ENCODE measurements at regions not wholly inside any gene's neighbourhood (a gene's known extent, or its start where the extent isn't known, plus 50 kb on each side); places are given as distances from the start of the nearest gene placed in this dataset.

DNA sequence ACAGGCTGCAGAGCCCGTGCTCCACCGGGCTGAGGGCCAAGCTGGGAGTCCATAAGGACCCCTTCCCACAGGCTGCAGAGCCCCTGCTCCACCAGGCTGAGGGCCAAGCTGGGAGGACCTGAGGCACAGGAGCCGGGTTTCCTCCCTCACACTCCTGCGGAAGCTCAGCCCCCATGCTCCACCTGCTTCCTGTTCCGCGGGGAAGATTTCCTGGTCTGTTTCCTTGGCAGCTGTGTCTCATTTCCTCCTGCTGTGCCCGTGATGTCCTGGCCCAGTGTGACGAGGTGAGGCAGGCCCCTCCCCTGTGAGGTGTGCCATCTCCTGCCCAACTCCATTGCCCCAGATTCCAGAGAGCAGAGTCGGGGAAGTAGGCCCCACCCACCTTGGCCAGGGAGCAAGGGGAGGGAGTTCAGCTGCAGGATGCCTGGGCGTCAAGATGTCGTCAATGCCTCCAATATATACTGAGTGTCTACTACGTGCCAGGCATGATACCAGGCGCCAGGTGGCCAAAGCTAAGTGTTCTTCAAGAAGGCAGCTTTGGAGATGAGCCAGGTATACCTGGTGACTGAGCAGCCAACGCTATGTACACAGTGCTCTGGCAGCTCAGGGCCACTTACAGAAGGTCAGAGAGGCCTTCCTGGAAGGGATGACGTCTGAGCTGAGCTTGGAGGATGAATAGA lies 58.8 kb downstream of the NAV1 start:
- no peak for TF ChIP-seq EZH2phosphoT487 (IDR thresholded peaks at IDR 0.05; ENCODE audit: insufficient read depth, low read depth)
- no peak for TF ChIP-seq EZH2 (IDR thresholded peaks at IDR 0.05; ENCODE audit: insufficient read depth, poor library complexity, severe bottlenecking)
- Histone ChIP-seq H3K4me3 (no peak overlapping the region), H4K20me1 (ENCODE audit: insufficient read depth) (no peaks in the 10 kb centered on the region), H3K27me3 (replicated peaks; ENCODE audit: insufficient read depth) (no peaks in the 10 kb centered on the region), H3K9me2 (ENCODE audit: insufficient read depth) (no peaks in the 10 kb centered on the region), H3K36me3 (ENCODE audit: low read depth) (0 out of 2 replicates have a peak, but pooled peaks cover 5% of the 10 kb centered on the region), H3K27ac (no peak overlapping the region), H3K79me2 (ENCODE audit: insufficient read depth) (peaks cover 82% of the 10 kb centered on the region), H3K9me3 (ENCODE audit: low read depth) (no peaks in the 10 kb centered on the region), H3K9ac (no peak overlapping the region), H3K4me1 (ENCODE audit: insufficient read depth) (peaks cover 40% of the 10 kb centered on the region), H2AFZ (no peak overlapping the region), H3F3A (ENCODE audit: insufficient read depth) (peaks cover 43% of the 10 kb centered on the region), H3K4me2 (ENCODE audit: unreplicated experiment) (no peak overlapping the region)
- 85 to 88% methylated on average over 15 of the region's 15 CpGs for WGBS, 2 experiments (ENCODE audit: low coverage in 1 of 2, low lambda C conversion rate in 2 of 2, missing lambda C conversion rate in 2 of 2)
- in situ Hi-C loops (cut with MboI), result no loop called here
- DNase-seq, result no peak

DNA sequence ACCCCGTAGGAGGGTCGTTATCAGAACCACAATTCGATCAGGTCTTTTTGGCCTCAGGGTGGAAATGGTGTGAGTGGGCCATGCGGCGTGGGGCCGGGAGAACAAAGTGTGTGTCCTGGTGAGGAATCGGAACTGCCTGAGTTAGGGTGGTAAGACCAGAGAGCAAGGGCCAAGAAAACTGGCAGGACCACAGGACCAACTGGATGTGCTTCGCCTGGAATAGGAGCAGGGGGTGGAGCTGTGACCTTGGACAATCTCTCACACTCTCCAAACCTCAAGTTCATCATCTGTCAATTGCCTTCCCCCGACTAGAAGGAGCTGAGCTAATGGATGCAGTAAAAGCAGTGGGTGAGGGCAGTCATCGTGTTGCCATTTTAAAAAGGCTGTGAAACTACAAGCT lies 59.5 kb downstream of the NAV1 start:
- DNase-seq, result no peak
- H3K27ac ChIP-seq, result no peak overlapping the region
- 99 to 100% methylated on average over 10 of the region's 10 CpGs for WGBS, 2 experiments (ENCODE audit: low coverage in 1 of 2, low lambda C conversion rate in 2 of 2, missing lambda C conversion rate in 2 of 2)
- H3K9me3 ChIP-seq (ENCODE audit: low read depth), result no peaks in the 10 kb centered on the region
- 0 out of 2 replicates have a peak, but pooled peaks cover 5% of the 10 kb centered on the region for H3K36me3 ChIP-seq (ENCODE audit: low read depth)
- H3K9ac ChIP-seq, result no peak overlapping the region
- H3K4me2 ChIP-seq (ENCODE audit: unreplicated experiment), result no peak overlapping the region
- H3K4me3 ChIP-seq, result no peak overlapping the region
- no peak for TF ChIP-seq EZH2phosphoT487 (IDR thresholded peaks at IDR 0.05; ENCODE audit: insufficient read depth, low read depth)
- no peak for TF ChIP-seq EZH2 (IDR thresholded peaks at IDR 0.05; ENCODE audit: insufficient read depth, poor library complexity, severe bottlenecking)
- no peak overlapping the region for H2AFZ ChIP-seq
- H3K9me2 ChIP-seq (ENCODE audit: insufficient read depth), result no peaks in the 10 kb centered on the region
- H4K20me1 ChIP-seq (ENCODE audit: insufficient read depth), result no peaks in the 10 kb centered on the region
- peaks cover 84% of the 10 kb centered on the region for H3K79me2 ChIP-seq (ENCODE audit: insufficient read depth)
- peaks cover 40% of the 10 kb centered on the region for H3K4me1 ChIP-seq (ENCODE audit: insufficient read depth)
- no peaks in the 10 kb centered on the region for H3K27me3 ChIP-seq (replicated peaks; ENCODE audit: insufficient read depth)
- in situ Hi-C loops (cut with MboI), result no loop called here
- H3F3A ChIP-seq (ENCODE audit: insufficient read depth), result peaks cover 42% of the 10 kb centered on the region

DNA sequence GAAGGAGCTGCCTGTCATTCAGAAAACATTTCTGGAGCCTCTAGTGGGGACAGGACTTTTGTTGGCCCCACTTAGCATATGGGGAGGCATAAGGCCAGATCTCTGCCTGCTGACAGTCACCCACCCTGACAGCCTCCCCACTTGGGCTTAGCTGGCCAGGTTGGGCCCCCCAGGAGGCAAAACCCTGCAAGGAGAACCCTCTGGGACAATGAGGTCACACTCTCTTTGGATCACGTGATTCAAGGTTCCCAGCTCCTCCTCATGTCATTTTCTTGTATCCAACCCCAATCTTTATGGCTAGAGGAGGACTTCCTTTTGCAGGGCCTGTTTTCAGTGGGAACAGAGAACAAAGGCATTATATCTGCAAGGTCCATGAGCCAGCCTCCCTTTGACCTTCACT lies 60.0 kb downstream of the NAV1 start:
- no peak for DNase-seq
- Histone ChIP-seq H3K27ac (no peak overlapping the region), H3K9ac (no peak overlapping the region), H3K27me3 (replicated peaks; ENCODE audit: insufficient read depth) (no peaks in the 10 kb centered on the region), H3K9me3 (ENCODE audit: low read depth) (no peaks in the 10 kb centered on the region), H3K4me2 (ENCODE audit: unreplicated experiment) (no peak overlapping the region), H2AFZ (no peak overlapping the region), H3F3A (ENCODE audit: insufficient read depth) (peaks cover 44% of the 10 kb centered on the region), H3K4me3 (no peak overlapping the region), H3K4me1 (ENCODE audit: insufficient read depth) (peaks cover 40% of the 10 kb centered on the region), H3K9me2 (ENCODE audit: insufficient read depth) (no peaks in the 10 kb centered on the region), H3K36me3 (ENCODE audit: low read depth) (0 out of 2 replicates have a peak, but pooled peaks cover 5% of the 10 kb centered on the region), H4K20me1 (ENCODE audit: insufficient read depth) (no peaks in the 10 kb centered on the region), H3K79me2 (ENCODE audit: insufficient read depth) (peaks cover 88% of the 10 kb centered on the region)
- in situ Hi-C loops (cut with MboI), result no loop called here
- 85 to 93% methylated on average over 1 of the region's 1 CpG for WGBS, 2 experiments (ENCODE audit: low coverage in 1 of 2, low lambda C conversion rate in 2 of 2, missing lambda C conversion rate in 2 of 2)
- TF ChIP-seq EZH2 (IDR thresholded peaks at IDR 0.05; ENCODE audit: insufficient read depth, poor library complexity, severe bottlenecking) (no peak), EZH2phosphoT487 (IDR thresholded peaks at IDR 0.05; ENCODE audit: insufficient read depth, low read depth) (no peak)

DNA sequence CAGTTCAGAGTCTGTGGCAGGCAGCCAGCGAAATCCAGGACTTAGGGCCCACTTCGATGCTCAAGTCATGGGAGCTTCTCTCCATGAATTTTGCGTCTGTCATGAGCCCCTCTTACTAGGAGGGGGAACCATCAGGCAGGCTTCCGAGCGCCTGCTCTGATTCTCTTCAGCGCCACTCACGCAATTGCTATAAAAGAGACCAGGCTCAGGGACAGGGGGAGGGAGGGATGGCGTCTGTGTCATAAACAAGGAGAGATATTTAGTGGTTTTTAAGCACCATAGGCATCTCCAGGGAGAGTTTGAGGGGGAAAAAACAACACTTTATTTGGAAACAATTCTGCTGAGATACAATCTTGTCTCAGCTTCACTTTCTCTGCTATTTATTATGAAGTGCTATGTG lies 60.6 kb downstream of the NAV1 start:
- no peak for DNase-seq
- no peak overlapping the region for H3K4me3 ChIP-seq
- H3K4me2 ChIP-seq (ENCODE audit: unreplicated experiment), result no peak overlapping the region
- no peak overlapping the region for H2AFZ ChIP-seq
- H4K20me1 ChIP-seq (ENCODE audit: insufficient read depth), result no peaks in the 10 kb centered on the region
- H3K27ac ChIP-seq, result no peak overlapping the region
- H3F3A ChIP-seq (ENCODE audit: insufficient read depth), result peaks cover 44% of the 10 kb centered on the region
- TF ChIP-seq EZH2phosphoT487 (IDR thresholded peaks at IDR 0.05; ENCODE audit: insufficient read depth, low read depth) (no peak), EZH2 (IDR thresholded peaks at IDR 0.05; ENCODE audit: insufficient read depth, poor library complexity, severe bottlenecking) (no peak)
- no peaks in the 10 kb centered on the region for H3K9me2 ChIP-seq (ENCODE audit: insufficient read depth)
- in situ Hi-C loops (cut with MboI), result no loop called here
- H3K36me3 ChIP-seq (ENCODE audit: low read depth), result 0 out of 2 replicates have a peak, but pooled peaks cover 5% of the 10 kb centered on the region
- H3K9me3 ChIP-seq (ENCODE audit: low read depth), result no peaks in the 10 kb centered on the region
- WGBS, 2 experiments (ENCODE audit: low coverage in 1 of 2, low lambda C conversion rate in 2 of 2, missing lambda C conversion rate in 2 of 2), result 91 to 95% methylated on average over 8 of the region's 8 CpGs
- peaks cover 35% of the 10 kb centered on the region for H3K4me1 ChIP-seq (ENCODE audit: insufficient read depth)
- no peaks in the 10 kb centered on the region for H3K27me3 ChIP-seq (replicated peaks; ENCODE audit: insufficient read depth)
- H3K9ac ChIP-seq, result no peak overlapping the region
- peaks cover 88% of the 10 kb centered on the region for H3K79me2 ChIP-seq (ENCODE audit: insufficient read depth)

Data from GM23248 (cell line).